A673 (cell line): ENCODE measurements at regions not wholly inside any gene's neighbourhood (a gene's known extent, or its start where the extent isn't known, plus 50 kb on each side); places are given as distances from the start of the nearest gene placed in this dataset.
"Not testable (repeated sequence)": the region's sequence is repeated elsewhere in the genome, so short reads cannot be mapped to it uniquely, and the experiment has no call there.

Experiments
- BruUV-seq: library from RNA; stranded (reverse); fragments of 400-500 nt; replicated peaks from 2 replicates; lab custom pipeline; 2021; lab: Mats Ljungman, UMichigan
- CTCF ChIA-PET: fragments of 300-600 bp; sonication (Branson Sonifier 250); formaldehyde crosslinking; loops from one replicate; lab custom pipeline; 2022; ENCODE audit warnings: antibody characterized with exemption; lab: Charles Lee
- POLR2A ChIA-PET: fragments of 300-600 bp; sonication (Branson Sonifier 250); formaldehyde crosslinking; loops from one replicate; lab custom pipeline; 2022; ENCODE audit warnings: antibody characterized with exemption; ENCODE audit not compliant: low non-redundant PET; lab: Charles Lee
- DNase-seq: peaks from one replicate; pipeline ENCODE4 v3.0.0-alpha.2; 2015; ENCODE audit warnings: low spot score
- H3K27ac ChIP-seq: fragments of 200-600 bp; sonication (generic); 2 replicates; pipeline ENCODE4 v1.5.1; 2016; ENCODE audit warnings: mixed run types, low read depth, mild to moderate bottlenecking, mixed read lengths, antibody characterized with exemption, low read length; ENCODE audit not compliant: poor library complexity, severe bottlenecking
- H3K27me3 ChIP-seq: fragments of 200-600 bp; sonication (generic); replicated peaks from 2 replicates; pipeline ENCODE4 v1.6.1; 2017; ENCODE audit warnings: mixed run types, low read depth, mild to moderate bottlenecking, mixed read lengths, antibody characterized with exemption, low read length; ENCODE audit not compliant: insufficient read depth, poor library complexity
- H3K36me3 ChIP-seq: fragments of 200-600 bp; sonication (generic); 2 replicates; pipeline ENCODE4 v1.6.1; 2016; ENCODE audit warnings: mixed run types, mild to moderate bottlenecking, mixed read lengths, antibody characterized with exemption, low read length; ENCODE audit not compliant: insufficient read depth, poor library complexity, severe bottlenecking
- H3K4me1 ChIP-seq: fragments of 200-600 bp; sonication (generic); 2 replicates; pipeline ENCODE4 v1.6.1; 2017; ENCODE audit warnings: mixed run types, mild to moderate bottlenecking, mixed read lengths, antibody characterized with exemption, low read length; ENCODE audit not compliant: insufficient read depth, poor library complexity, severe bottlenecking
- H3K4me3 ChIP-seq: fragments of 200-600 bp; sonication (generic); 2 replicates; pipeline ENCODE4 v1.5.1; 2016; ENCODE audit warnings: low read depth, mixed run types, mild to moderate bottlenecking, mixed read lengths, low read length; ENCODE audit not compliant: poor library complexity, severe bottlenecking
- H3K9me3 ChIP-seq: fragments of 200-600 bp; sonication (generic); 2 replicates; pipeline ENCODE4 v1.6.1; 2016; ENCODE audit warnings: mixed run types, low read depth, mild to moderate bottlenecking, mixed read lengths, antibody characterized with exemption, low read length; ENCODE audit not compliant: poor library complexity, severe bottlenecking
- EZH2 ChIP-seq: fragments of 200-600 bp; sonication (generic); IDR thresholded peaks from 2 replicates; pipeline ENCODE4 v1.6.1; 2017; ENCODE audit warnings: borderline replicate concordance, low read depth, mild to moderate bottlenecking, mixed read lengths, antibody characterized with exemption, low read length; ENCODE audit not compliant: poor library complexity, severe bottlenecking
- intact Hi-C: fragments of 100-400 bp; cut with micrococcal nuclease; formaldehyde crosslinking; loops from one replicate; pipeline ENCODE4 v1.10.0; 2022; ENCODE audit not compliant: unreplicated experiment
- TF ChIP-seq, protein P1 (sequence below): fragments of 300-800, 200-600 bp; sonication (generic); conservative IDR thresholded peaks from 2 replicates; pipeline ENCODE4 v1.5.1; 2017; ENCODE audit warnings: low read depth, mild to moderate bottlenecking, antibody characterized with exemption, low read length, moderate library complexity, mixed read lengths

DNA sequence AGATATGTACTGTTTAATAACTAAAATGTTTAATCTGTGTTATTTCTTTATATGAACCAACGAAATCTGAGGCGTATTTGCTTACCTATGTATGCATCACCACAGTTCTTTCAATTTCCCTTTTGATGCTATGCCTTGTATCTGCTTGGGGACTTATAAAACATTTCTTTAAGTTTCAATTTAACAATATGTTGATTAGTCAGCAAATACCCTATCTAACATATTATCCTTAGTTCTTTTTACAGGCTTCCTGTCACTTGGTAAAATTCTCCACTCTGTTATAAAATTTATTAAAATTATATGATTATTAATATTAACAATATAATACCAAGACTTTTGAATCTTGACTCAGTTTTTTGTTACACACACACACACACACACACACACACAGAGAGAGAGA lies 174.3 kb downstream of the CPS1 start:
- ChIA-PET CTCF (no interaction called here), POLR2A (no interaction called here)
- intact Hi-C loops = no loop called here
- TF ChIP-seq, protein P1, sequence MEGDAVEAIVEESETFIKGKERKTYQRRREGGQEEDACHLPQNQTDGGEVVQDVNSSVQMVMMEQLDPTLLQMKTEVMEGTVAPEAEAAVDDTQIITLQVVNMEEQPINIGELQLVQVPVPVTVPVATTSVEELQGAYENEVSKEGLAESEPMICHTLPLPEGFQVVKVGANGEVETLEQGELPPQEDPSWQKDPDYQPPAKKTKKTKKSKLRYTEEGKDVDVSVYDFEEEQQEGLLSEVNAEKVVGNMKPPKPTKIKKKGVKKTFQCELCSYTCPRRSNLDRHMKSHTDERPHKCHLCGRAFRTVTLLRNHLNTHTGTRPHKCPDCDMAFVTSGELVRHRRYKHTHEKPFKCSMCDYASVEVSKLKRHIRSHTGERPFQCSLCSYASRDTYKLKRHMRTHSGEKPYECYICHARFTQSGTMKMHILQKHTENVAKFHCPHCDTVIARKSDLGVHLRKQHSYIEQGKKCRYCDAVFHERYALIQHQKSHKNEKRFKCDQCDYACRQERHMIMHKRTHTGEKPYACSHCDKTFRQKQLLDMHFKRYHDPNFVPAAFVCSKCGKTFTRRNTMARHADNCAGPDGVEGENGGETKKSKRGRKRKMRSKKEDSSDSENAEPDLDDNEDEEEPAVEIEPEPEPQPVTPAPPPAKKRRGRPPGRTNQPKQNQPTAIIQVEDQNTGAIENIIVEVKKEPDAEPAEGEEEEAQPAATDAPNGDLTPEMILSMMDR = no peak
- TF ChIP-seq EZH2 = no peak
- Histone ChIP-seq H3K27me3 (no peaks in the 10 kb centered on the region), H3K4me1 (no peaks in the 10 kb centered on the region), H3K27ac (no peak overlapping the region), H3K9me3 (no peaks in the 10 kb centered on the region), H3K4me3 (no peak overlapping the region), H3K36me3 (no peaks in the 10 kb centered on the region)
- no TSS peak for BruUV-seq
- DNase-seq = no peak

DNA sequence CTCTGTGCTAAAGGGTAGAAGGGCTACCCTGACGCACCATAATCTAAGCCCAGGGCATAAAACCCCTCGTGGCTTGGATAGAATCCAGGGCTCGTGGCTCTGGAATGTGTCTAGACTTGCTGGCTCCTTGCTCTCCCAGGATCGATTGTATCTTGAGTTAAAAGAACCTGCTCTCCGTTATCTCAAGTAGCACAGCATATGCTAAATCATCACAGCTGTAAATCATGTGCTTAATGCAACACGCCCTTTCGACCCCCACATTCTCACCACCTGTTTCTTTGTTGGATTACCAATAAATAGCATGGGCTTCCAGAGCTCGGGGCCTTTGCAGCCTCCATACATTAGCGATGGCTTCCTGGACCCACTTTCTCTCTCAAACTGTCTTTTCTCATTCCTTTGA lies 190.4 kb downstream of the CPS1 start:
- BruUV-seq, intact Hi-C loops, POLR2A ChIA-PET, DNase-seq, H3K4me3 ChIP-seq, CTCF ChIA-PET, H3K4me1 ChIP-seq, H3K27me3 ChIP-seq, H3K36me3 ChIP-seq, H3K9me3 ChIP-seq, H3K27ac ChIP-seq: not testable (repeated sequence)

DNA sequence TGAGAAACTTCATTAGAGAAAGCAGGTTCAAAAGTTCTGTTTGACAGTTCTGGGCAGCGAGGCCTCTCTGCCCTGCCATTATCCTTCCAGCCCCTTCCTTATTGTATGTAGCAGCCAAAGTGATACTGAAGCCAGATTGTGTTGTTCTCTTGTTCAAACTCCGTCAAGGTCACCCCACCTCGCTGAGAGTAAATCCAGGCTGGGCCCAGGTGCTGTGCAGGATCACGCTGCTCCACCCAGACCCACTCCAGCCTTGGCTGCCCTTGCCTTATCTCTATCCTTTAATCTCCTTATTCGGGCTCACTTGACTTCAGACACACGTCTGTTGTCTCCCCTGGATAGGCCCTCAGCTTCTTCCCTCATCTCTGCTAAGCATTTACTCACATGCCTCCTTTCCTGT lies 196.1 kb downstream of the CPS1 start:
- Histone ChIP-seq H3K4me1 (no peaks in the 10 kb centered on the region), H3K36me3 (no peaks in the 10 kb centered on the region), H3K4me3 (no peak overlapping the region), H3K27me3 (no peaks in the 10 kb centered on the region), H3K9me3 (no peaks in the 10 kb centered on the region), H3K27ac (no peak overlapping the region)
- ChIA-PET POLR2A (no interaction called here), CTCF (no interaction called here)
- no peak for TF ChIP-seq EZH2
- TF ChIP-seq, protein P1 = no peak
- BruUV-seq = no TSS peak
- no peak for DNase-seq
- intact Hi-C loops = no loop called here

DNA sequence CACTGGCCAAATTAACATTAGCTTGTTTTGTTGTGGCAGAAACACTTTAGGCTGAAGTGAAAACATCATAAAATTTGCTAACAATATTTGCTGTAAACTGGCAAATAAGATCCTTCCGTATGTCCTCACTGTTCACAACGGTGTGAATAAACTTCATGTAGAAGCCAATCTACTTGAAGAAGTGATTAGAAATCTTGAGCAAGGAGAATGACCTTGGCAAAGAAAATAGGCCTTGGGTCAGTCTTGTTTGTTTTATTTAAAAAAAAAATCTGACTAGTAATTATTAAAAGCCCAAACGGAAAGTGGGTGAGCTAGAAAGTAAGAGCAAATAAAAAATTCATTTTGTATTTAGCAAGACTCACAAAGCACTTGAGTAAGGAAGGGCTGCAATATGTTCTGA lies 197.0 kb downstream of the CPS1 start:
- no peak for DNase-seq
- intact Hi-C loops = no loop called here
- H3K27me3 ChIP-seq = no peaks in the 10 kb centered on the region
- no peaks in the 10 kb centered on the region for H3K9me3 ChIP-seq
- no TSS peak for BruUV-seq
- TF ChIP-seq EZH2 = no peak
- TF ChIP-seq, protein P1 = no peak
- ChIA-PET POLR2A (interaction anchor here (0.7 kb wide), 1 partner anchor 305 kb away, joined by 4 read pairs; no protein-coding TSS in a partner anchor), CTCF (no interaction called here)
- no peaks in the 10 kb centered on the region for H3K36me3 ChIP-seq
- H3K4me1 ChIP-seq = no peaks in the 10 kb centered on the region
- H3K27ac ChIP-seq = no peak overlapping the region
- H3K4me3 ChIP-seq = no peak overlapping the region
